ENCODE measurements at regions not wholly inside any gene's neighbourhood (a gene's known extent, or its start where the extent isn't known, plus 50 kb on each side); places are given as distances from the start of the nearest gene placed in this dataset.
A peak's percentile ranks its signal among the peaks of the same experiment; 100 is the strongest.

GRCh38 chr20:58153121-58153520 is 75.3 kb downstream of the ANKRD60 start:
- Mint-ChIP-seq H3K4me3 (ENCODE audit: unreplicated experiment) (no peak overlapping the region), H3K27me3 (ENCODE audit: unreplicated experiment) (peaks cover 12% of the 10 kb centered on the region)

DNA sequence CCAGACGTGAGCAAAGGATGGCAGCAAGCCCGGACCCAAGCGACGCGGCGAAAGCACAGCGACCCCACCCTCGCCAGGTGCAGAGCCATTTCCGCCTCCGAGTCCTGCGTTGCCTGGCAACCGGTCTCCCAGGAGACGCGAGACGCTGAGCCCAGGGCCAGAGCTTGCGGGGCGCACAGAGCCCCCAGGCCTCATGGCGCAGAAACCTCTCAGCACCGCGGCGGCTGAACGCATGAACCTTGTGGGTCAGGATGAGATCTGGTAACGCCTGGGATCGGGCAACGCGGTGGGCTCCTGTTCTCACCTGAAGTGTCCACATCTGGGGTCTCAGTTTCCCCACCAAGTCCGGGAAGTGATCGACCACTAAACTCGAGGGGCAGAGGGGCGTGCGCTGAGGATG is 77.7 kb downstream of the ANKRD60 start:
- no peak for TF ChIP-seq CTCF (IDR thresholded peaks at IDR 0.05; ENCODE audit: partially characterized antibody, unreplicated experiment)
- Mint-ChIP-seq H3K4me1 (ENCODE audit: low read depth, unreplicated experiment) (peaks cover 4% of the 10 kb centered on the region), H3K4me3 (ENCODE audit: unreplicated experiment) (no peak overlapping the region), H3K36me3 (ENCODE audit: unreplicated experiment) (peaks cover 13% of the 10 kb centered on the region), H3K9me3 (ENCODE audit: unreplicated experiment) (peaks cover 4% of the 10 kb centered on the region), H3K27me3 (ENCODE audit: unreplicated experiment) (peaks cover 11% of the 10 kb centered on the region), H3K27ac (ENCODE audit: unreplicated experiment) (no peak overlapping the region)
- DNase-seq: peak; percentile 47

More at GRCh38 chr20:58153121-58153520, 75.3 kb downstream of the ANKRD60 start:
- no peak overlapping the region for H3K27ac Mint-ChIP-seq (ENCODE audit: unreplicated experiment)
- no peak for TF ChIP-seq CTCF (IDR thresholded peaks at IDR 0.05; ENCODE audit: partially characterized antibody, unreplicated experiment)
- peaks cover 4% of the 10 kb centered on the region for H3K4me1 Mint-ChIP-seq (ENCODE audit: low read depth, unreplicated experiment)
- peaks cover 4% of the 10 kb centered on the region for H3K9me3 Mint-ChIP-seq (ENCODE audit: unreplicated experiment)
- DNase-seq: no peak
- no peaks in the 10 kb centered on the region for H3K36me3 Mint-ChIP-seq (ENCODE audit: unreplicated experiment)

GRCh38 chr20:58149437-58150091 is 78.9 kb downstream of the ANKRD60 start:
- Mint-ChIP-seq H3K4me1 (ENCODE audit: low read depth, unreplicated experiment) (peaks cover 4% of the 10 kb centered on the region), H3K4me3 (ENCODE audit: unreplicated experiment) (no peak overlapping the region), H3K27me3 (ENCODE audit: unreplicated experiment) (peaks cover 16% of the 10 kb centered on the region), H3K27ac (ENCODE audit: unreplicated experiment) (no peak overlapping the region), H3K9me3 (ENCODE audit: unreplicated experiment) (peaks cover 5% of the 10 kb centered on the region), H3K36me3 (ENCODE audit: unreplicated experiment) (peaks cover 13% of the 10 kb centered on the region)
- TF ChIP-seq CTCF (IDR thresholded peaks at IDR 0.05; ENCODE audit: partially characterized antibody, unreplicated experiment): no peak
- DNase-seq: no peak

GRCh38 chr20:58148891-58149290 is 79.6 kb downstream of the ANKRD60 start:
- peaks cover 4% of the 10 kb centered on the region for H3K4me1 Mint-ChIP-seq (ENCODE audit: low read depth, unreplicated experiment)
- H3K36me3 Mint-ChIP-seq (ENCODE audit: unreplicated experiment): peaks cover 13% of the 10 kb centered on the region
- no peak overlapping the region for H3K27ac Mint-ChIP-seq (ENCODE audit: unreplicated experiment)
- TF ChIP-seq CTCF (IDR thresholded peaks at IDR 0.05; ENCODE audit: partially characterized antibody, unreplicated experiment): no peak
- no peak overlapping the region for H3K4me3 Mint-ChIP-seq (ENCODE audit: unreplicated experiment)
- peaks cover 5% of the 10 kb centered on the region for H3K9me3 Mint-ChIP-seq (ENCODE audit: unreplicated experiment)
- no peak for DNase-seq
- H3K27me3 Mint-ChIP-seq (ENCODE audit: unreplicated experiment): peaks cover 16% of the 10 kb centered on the region

- peaks cover 16% of the 10 kb centered on the region for H3K27me3 Mint-ChIP-seq (ENCODE audit: unreplicated experiment)
- no peak for DNase-seq
- H3K27ac Mint-ChIP-seq (ENCODE audit: unreplicated experiment): no peak overlapping the region
These were observed 80.7 kb downstream of the ANKRD60 start for GRCh38 chr20:58147628-58148370.

More at GRCh38 chr20:58147628-58148370, 80.7 kb downstream of the ANKRD60 start:
- peaks cover 13% of the 10 kb centered on the region for H3K36me3 Mint-ChIP-seq (ENCODE audit: unreplicated experiment)
- TF ChIP-seq CTCF (IDR thresholded peaks at IDR 0.05; ENCODE audit: partially characterized antibody, unreplicated experiment): no peak
- H3K9me3 Mint-ChIP-seq (ENCODE audit: unreplicated experiment): peaks cover 8% of the 10 kb centered on the region
- peaks cover 4% of the 10 kb centered on the region for H3K4me1 Mint-ChIP-seq (ENCODE audit: low read depth, unreplicated experiment)
- no peak overlapping the region for H3K4me3 Mint-ChIP-seq (ENCODE audit: unreplicated experiment)

All from glutamatergic neuron (in vitro differentiated cells).